HK-2 (cell line): ENCODE measurements at regions not wholly inside any gene's neighbourhood (a gene's known extent, or its start where the extent isn't known, plus 50 kb on each side); places are given as distances from the start of the nearest gene placed in this dataset.
A peak's percentile ranks its signal among the peaks of the same experiment; 100 is the strongest.
"Not testable (repeated sequence)": the region's sequence is repeated elsewhere in the genome, so short reads cannot be mapped to it uniquely, and the experiment has no call there.

ENCODE experiments used
- DNase-seq: peaks from one replicate; pipeline ENCODE4 v3.0.0-alpha.2; 2018; ENCODE audit not compliant: unreplicated experiment

DNA sequence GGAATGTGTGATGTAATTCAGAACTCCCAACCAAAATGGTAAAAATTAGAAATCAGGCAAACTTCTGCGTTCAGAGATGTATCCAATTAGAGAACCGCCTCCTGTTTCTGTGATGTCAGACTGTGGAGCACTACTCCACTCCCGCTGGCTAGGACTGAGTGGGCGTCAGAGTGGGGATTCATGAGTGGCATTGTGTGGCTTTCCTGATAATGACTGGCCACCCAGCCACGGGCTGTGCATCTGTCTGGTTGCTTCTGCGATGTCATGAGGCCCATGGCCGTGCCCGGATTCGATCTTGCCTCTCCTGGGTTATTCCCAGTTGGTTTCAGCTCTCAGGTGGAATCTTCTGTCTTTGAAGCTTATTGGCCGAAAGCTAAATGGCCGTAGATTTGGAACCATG, 87.1 kb upstream of the KCNA1 start:
- no peak for DNase-seq

DNA sequence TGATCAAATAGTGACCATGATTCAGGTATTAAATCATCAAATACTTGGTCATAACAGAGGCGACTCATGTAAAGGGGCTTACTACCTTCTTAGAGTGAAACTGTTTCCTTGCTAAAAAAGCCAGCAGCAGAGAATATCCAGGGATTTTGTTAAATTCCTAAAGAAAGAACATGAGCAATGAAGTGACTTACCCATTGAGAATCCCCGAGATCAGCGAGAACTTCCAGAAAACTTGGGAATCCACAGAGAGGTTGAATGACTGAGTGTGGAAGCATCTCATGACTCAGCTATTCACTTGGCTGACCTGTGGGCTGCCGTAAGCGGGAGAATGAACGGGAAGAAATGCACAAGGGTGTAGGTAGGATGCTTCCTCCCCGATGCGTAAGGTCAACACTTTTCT, 85.3 kb upstream of the KCNA1 start:
- DNase-seq, result peak; percentile 29

- DNase-seq, result no peak
These were observed 84.5 kb upstream of the KCNA1 start for GRCh38 chr12:4825011-4825858.

DNA sequence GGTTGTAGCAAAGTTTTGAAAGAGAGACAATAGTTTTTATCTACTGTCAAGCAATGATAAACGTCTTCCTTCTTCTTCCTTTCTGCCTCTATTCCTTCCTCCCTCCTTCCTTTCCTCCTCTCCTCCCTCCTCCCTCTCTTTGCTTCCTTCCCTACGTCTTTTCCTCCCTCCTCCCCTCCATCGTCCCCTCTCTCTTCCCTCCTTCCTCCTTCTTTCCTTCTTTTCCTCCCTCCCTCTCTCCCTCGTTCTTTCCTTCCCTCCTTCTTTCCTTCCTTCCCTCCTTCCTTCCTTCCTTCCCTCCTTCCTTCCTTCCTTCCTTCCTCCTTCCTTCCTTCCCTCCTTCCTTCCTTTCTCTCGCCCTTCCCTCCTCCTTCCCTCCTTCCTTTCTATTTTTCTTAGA, 82.8 kb upstream of the KCNA1 start:
- no peak for DNase-seq

- DNase-seq, result no peak
These were observed 81.5 kb upstream of the KCNA1 start for GRCh38 chr12:4828176-4828575.

DNA sequence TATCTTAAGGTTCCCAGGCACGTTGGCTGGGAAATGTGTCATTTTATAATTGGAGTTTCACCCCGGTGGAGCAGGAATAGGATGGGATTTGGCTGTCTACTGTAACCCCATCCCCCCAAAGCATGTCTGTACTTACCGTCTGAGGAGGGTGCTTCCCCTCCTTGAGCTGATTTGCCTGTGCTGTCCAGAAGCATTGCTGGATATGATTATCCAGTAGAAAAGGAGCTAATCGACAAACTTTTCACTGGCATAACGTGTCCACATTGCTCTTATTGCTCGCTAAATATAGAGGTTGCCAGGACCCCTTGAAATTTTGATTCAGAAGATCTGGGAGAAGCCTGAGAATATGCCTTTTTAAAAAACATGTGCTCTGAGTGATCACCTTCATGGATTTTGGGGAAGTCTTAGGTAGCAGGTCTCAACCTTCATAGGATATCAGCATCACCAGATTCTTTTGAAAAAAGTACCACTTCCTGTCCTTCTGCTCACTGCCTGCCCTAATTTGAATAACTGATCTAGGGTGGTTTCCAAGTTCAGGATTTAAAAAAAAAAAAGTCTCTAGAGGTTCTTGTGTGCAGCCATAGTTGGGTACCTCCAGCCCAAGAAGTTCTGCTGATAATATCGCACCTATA, 80.4 kb upstream of the KCNA1 start:
- no peak for DNase-seq

DNA sequence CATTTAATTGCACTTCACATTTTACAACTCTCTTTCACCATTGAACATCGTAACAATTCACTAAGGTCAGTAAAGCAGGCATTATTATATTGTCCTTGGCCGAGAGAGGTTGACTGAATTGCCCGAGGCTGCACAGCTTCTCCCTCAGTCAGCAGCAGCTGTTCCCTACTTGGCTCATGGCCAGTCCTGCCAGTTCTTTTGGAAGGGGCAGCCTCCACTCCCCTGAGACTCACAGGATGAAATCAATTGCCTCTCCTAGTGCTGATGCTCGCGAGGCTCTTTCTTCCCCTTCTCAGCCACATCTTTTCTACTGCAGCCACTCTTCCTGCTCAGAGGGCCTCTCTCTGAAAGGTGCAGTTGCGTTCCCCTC, 79.9 kb upstream of the KCNA1 start:
- DNase-seq, result no peak

DNA sequence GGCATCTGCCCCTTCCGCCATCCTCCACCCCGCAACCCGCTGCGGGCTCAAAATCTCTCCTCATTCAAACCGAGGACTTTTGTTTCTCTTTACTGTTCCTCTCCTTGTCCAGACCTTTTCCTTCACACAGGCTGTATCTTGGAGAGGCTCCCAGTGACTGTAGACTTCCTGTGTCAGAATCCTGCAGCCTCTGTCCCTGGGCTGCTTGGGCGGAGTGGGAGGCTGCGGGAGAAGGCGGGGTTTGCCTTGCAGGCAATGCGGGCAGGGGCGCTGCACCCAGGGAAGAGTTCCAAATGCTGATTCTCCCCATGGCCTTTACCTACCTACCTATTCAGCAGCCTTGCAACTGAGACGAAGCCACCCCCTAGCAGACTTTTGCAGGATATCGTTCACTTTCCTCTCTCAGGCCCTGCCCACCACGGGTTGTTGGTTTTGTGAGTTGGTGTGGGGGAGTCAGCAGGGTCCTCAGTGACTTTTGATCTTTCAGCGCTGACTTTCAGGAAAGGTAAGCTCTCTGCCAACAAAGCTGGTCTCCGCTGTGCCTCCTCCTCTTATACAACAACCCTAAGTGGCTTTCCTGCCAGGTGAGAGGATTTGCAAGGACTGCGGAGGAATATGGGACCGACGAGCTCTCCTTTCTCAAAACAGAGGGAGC, 79.0 kb upstream of the KCNA1 start:
- DNase-seq, result no peak

DNA sequence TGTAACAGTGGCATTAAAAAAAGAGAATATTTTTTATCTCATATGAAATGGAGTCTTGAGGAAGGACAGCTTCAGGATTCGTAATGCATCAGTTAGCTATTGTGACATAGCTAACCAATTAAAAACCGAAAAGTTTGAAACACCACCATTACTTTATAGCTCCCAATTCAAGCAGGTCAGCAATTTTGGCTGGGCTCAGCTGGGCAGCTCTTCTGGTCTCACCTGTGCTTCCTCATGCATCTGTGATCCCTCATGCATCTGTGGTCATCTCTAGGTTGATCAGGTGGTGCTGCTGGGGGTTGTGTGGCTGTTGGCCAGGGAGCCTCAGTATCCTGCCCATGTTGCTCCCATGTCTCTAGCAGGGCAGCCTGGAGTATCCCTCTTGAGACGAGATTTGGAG, 76.7 kb upstream of the KCNA1 start:
- no peak for DNase-seq

DNA sequence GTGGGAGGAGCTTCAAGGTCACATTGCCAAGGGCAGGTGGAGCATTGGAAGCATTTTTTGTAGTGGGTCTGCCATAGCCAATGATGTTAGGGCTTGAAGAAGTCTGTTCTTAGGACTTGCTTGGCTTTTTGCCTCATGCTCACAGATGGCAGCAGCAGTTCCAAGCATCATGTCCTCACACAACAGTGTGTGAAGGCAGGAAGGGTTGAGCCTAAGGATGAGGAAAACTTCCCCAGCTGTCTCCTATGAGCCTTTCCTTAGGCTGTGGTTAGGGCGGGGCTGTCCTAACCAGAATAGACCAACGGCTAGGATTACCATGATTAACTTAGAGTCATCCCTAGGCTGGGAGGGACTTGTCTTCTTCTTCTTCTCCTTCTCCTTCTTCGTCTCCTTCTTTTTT, 76.2 kb upstream of the KCNA1 start:
- DNase-seq, result no peak

- DNase-seq, result not testable (repeated sequence)
These were observed 67.3 kb upstream of the KCNA1 start for GRCh38 chr12:4842401-4842800.

GRCh38 chr12:4843907-4844306, 65.8 kb upstream of the KCNA1 start:
- no peak for DNase-seq

DNA sequence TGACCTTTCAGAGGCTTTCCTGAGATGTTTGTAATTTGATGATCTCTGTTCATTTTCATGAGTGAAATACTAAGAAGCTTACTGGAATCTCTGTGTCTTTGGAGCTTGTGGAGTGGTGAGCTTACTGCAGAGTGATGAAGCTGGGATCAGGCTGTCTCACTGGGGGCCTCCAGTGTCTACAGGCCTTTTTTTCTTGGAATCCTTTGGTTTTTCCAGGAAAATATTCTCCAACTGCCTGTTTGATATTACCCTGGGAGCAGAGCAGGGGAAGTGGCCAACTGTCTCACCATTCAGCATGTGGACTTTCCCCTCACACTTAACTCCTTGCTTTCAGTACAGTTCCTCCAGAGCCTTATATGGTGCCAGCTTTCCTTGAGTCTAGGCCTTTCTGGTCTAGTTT, 62.0 kb upstream of the KCNA1 start:
- DNase-seq, result no peak

DNA sequence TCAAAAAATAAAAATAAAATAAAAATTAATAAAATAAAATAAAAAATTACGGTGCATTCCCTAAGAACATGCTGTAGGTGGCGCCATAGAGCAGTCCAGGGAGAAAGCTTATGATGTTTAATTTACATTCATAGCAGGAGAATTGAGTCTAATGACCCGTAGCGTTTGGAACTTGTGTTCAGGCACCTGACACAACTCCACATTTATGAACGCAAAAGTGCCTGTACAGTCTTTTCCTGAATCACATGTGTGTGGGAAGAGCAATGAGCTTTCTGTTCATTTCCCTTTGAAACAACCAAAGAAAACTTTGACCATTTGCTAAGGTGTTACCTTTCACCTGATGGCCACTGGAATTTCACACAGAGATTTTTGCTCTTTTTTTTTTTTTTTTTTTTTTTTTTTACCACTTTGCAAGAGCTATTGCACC, 60.6 kb upstream of the KCNA1 start:
- DNase-seq, result no peak

GRCh38 chr12:4849795-4850345, 59.8 kb upstream of the KCNA1 start:
- no peak for DNase-seq

DNA sequence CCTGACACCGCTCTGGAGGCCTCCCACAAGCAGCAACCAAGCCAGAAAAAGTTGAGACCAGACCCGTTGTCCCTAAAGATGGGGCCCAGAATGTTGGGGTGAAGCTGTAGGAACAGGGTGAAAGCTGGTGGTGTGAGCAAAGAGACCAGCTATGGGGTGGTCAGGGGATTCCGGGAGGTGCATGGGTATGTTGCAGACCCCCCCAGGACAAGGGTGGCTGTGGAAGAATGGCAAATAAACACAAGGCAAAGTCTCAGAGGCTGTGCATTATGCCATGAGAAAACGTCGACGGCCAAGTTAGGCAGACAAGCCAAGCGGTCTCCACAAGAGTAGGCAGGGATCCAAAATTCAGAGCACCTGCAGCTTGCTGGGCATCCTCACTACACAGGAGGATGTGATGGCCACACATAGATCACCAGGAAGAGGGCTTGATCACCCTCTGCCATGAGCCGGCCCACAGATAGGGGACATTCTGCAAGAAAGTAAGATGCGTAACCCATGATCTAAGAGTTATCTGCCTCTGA, 58.8 kb upstream of the KCNA1 start:
- no peak for DNase-seq

- no peak for DNase-seq
These were observed 57.4 kb upstream of the KCNA1 start for GRCh38 chr12:4852308-4852707.

- DNase-seq, result no peak
These were observed 56.8 kb upstream of the KCNA1 start for GRCh38 chr12:4852911-4853310.

- DNase-seq, result peak; percentile 52
These were observed 54.4 kb upstream of the KCNA1 start for GRCh38 chr12:4855121-4855924.

- DNase-seq, result no peak
These were observed 53.1 kb upstream of the KCNA1 start for GRCh38 chr12:4856596-4856995.

GRCh38 chr12:4857472-4858291, 52.0 kb upstream of the KCNA1 start:
- peak; percentile 54 for DNase-seq
